ENCODE measurements at regions not wholly inside any gene's neighbourhood (a gene's known extent, or its start where the extent isn't known, plus 50 kb on each side); places are given as distances from the start of the nearest gene placed in this dataset.

GRCh38 chr11:129580278-129580677 lies 204.6 kb downstream of the BARX2 start:
- POLR2A ChIA-PET = no interaction called here
- no peaks in the 10 kb centered on the region for H3K79me2 ChIP-seq (ENCODE audit: control insufficient read depth, insufficient read depth, low read length)
- H3K9ac ChIP-seq (ENCODE audit: low read length) = no peak overlapping the region
- intact Hi-C loops (cut with micrococcal nuclease) = no loop called here
- no peaks in the 10 kb centered on the region for H3K4me1 Mint-ChIP-seq
- 93% methylated on average over 7 of the region's 10 CpGs for WGBS (ENCODE audit: insufficient coverage)
- H3K4me1 ChIP-seq (ENCODE audit: control insufficient read depth in 2 of 2, insufficient read depth in 2 of 2, low read length in 2 of 2) = no peaks in the 10 kb centered on the region
- ATAC-seq (ENCODE audit: low read depth) = no peak
- no peak overlapping the region for H3K27ac ChIP-seq (ENCODE audit: low read length in 2 of 2)
- TF ChIP-seq EZH2 (IDR thresholded peaks at IDR 0.05; ENCODE audit: borderline replicate concordance, insufficient read depth, low read depth, low read length, poor library complexity, severe bottlenecking) (no peak), CTCF (IDR thresholded peaks at IDR 0.05) (no peak)
- H4K20me1 ChIP-seq (ENCODE audit: control insufficient read depth, insufficient read depth, low read length, poor library complexity, severe bottlenecking) = no peaks in the 10 kb centered on the region
- H3K4me2 ChIP-seq (replicated peaks; ENCODE audit: low read depth, low read length, poor library complexity, severe bottlenecking) = no peak overlapping the region
- no peaks in the 10 kb centered on the region for H3K27me3 ChIP-seq (replicated peaks in 1 of 4; ENCODE audit: control extremely low read depth in 1 of 4, control insufficient read depth in 3 of 4, insufficient read depth in 4 of 4, low read length in 3 of 4)
- peaks cover 0 to 8% (median 0%) of the 10 kb centered on the region in 3 donors for H3K9me3 ChIP-seq (ENCODE audit: control extremely low read depth in 1 of 3, control insufficient read depth in 2 of 3, insufficient read depth in 1 of 3, low read length in 2 of 3)
- no peaks in the 10 kb centered on the region for H3K9me3 Mint-ChIP-seq (ENCODE audit: insufficient read depth)
- H3K27me3 Mint-ChIP-seq = no peaks in the 10 kb centered on the region
- no peak for DNase-seq
- H3K4me3 ChIP-seq (ENCODE audit: control extremely low read depth in 1 of 5, extremely low read depth in 1 of 5, insufficient read depth in 1 of 5, low read depth in 2 of 5, low read length in 4 of 5) = no peak overlapping the region
- no peak overlapping the region for H3K4me3 Mint-ChIP-seq
- H3K27ac Mint-ChIP-seq = no peak overlapping the region
- H3K36me3 ChIP-seq (replicated peaks in 1 of 2; ENCODE audit: control extremely low read depth in 1 of 2, control insufficient read depth in 1 of 2, extremely low read depth in 1 of 2, insufficient read depth in 2 of 2, low read length in 1 of 2) = no peaks in the 10 kb centered on the region
- CTCF ChIA-PET = no interaction called here
- H2AFZ ChIP-seq (ENCODE audit: insufficient read depth, low read depth, low read length, poor library complexity, severe bottlenecking) = no peak overlapping the region

GRCh38 chr11:129584316-129584715 lies 208.7 kb downstream of the BARX2 start:
- Mint-ChIP-seq H3K27ac (no peak overlapping the region), H3K27me3 (no peaks in the 10 kb centered on the region), H3K9me3 (ENCODE audit: insufficient read depth) (no peaks in the 10 kb centered on the region), H3K4me3 (no peak overlapping the region), H3K4me1 (no peaks in the 10 kb centered on the region)
- no peak for TF ChIP-seq CTCF (IDR thresholded peaks at IDR 0.05)
- H3K4me3 ChIP-seq (ENCODE audit: control extremely low read depth in 1 of 5, extremely low read depth in 1 of 5, insufficient read depth in 1 of 5, low read depth in 2 of 5, low read length in 4 of 5) = no peak overlapping the region
- no peaks in the 10 kb centered on the region for H4K20me1 ChIP-seq (ENCODE audit: control insufficient read depth, insufficient read depth, low read length, poor library complexity, severe bottlenecking)
- H3K79me2 ChIP-seq (ENCODE audit: control insufficient read depth, insufficient read depth, low read length) = no peaks in the 10 kb centered on the region
- intact Hi-C loops (cut with micrococcal nuclease) = no loop called here
- H2AFZ ChIP-seq (ENCODE audit: insufficient read depth, low read depth, low read length, poor library complexity, severe bottlenecking) = no peak overlapping the region
- H3K27me3 ChIP-seq (replicated peaks in 1 of 4; ENCODE audit: control extremely low read depth in 1 of 4, control insufficient read depth in 3 of 4, insufficient read depth in 4 of 4, low read length in 3 of 4) = no peaks in the 10 kb centered on the region
- ChIA-PET CTCF (no interaction called here), POLR2A (no interaction called here)
- no peak overlapping the region for H3K4me2 ChIP-seq (replicated peaks; ENCODE audit: low read depth, low read length, poor library complexity, severe bottlenecking)
- H3K36me3 ChIP-seq (replicated peaks in 1 of 2; ENCODE audit: control extremely low read depth in 1 of 2, control insufficient read depth in 1 of 2, extremely low read depth in 1 of 2, insufficient read depth in 2 of 2, low read length in 1 of 2) = no peaks in the 10 kb centered on the region
- H3K27ac ChIP-seq (ENCODE audit: low read length in 2 of 2) = no peak overlapping the region
- DNase-seq (no peak), ATAC-seq (ENCODE audit: low read depth) (no peak)
- H3K9me3 ChIP-seq (ENCODE audit: control extremely low read depth in 1 of 3, control insufficient read depth in 2 of 3, insufficient read depth in 1 of 3, low read length in 2 of 3) = no peaks in the 10 kb centered on the region
- 77% methylated on average over 3 of the region's 6 CpGs for WGBS (ENCODE audit: insufficient coverage)
- H3K4me1 ChIP-seq (ENCODE audit: control insufficient read depth in 2 of 2, insufficient read depth in 2 of 2, low read length in 2 of 2) = no peaks in the 10 kb centered on the region
- H3K9ac ChIP-seq (ENCODE audit: low read length) = no peak overlapping the region

Measured in B cell (primary cell).